Prostate gland (tissue), 2 donors: ENCODE measurements at regions not wholly inside any gene's neighbourhood (a gene's known extent, or its start where the extent isn't known, plus 50 kb on each side); places are given as distances from the start of the nearest gene placed in this dataset.

ENCODE experiments used
- DNase-seq: peaks from one replicate; pipeline ENCODE4 v3.0.0-alpha.2; 2019; ENCODE audit warnings: low spot score
- H3K27ac ChIP-seq, 2 donors: fragments of 200-600 bp; sonication (generic); 2 replicates each; pipeline ENCODE4 v1.5.1; 2017 to 2019
- H3K27me3 ChIP-seq: fragments of 200-600 bp; sonication (generic); replicated peaks from 2 replicates; pipeline ENCODE4 v1.5.1; 2019; ENCODE audit not compliant: insufficient read depth
- H3K36me3 ChIP-seq, 2 donors: fragments of 200-600 bp; sonication (generic); 1 replicate in 1 of 2; 2 replicates in 1 of 2; pipeline versions ENCODE4 v1.5.1 to v1.8.1; 2017 to 2019
- H3K4me1 ChIP-seq: fragments of 200-600 bp; sonication (generic); replicated peaks from 2 replicates; pipeline ENCODE4 v1.5.1; 2019
- H3K4me3 ChIP-seq, 2 donors: fragments of 200-600 bp; sonication (generic); 2 replicates each; pipeline ENCODE4 v1.5.1; 2017 to 2019
- H3K9me3 ChIP-seq: fragments of 200-600 bp; sonication (generic); 2 replicates; pipeline ENCODE4 v1.5.1; 2017
- POLR2A ChIP-seq: fragments of 450-650 bp; IDR thresholded peaks from one replicate; pipeline ENCODE4 v1.6.1; 2016; ENCODE audit warnings: antibody characterized with exemption, mild to moderate bottlenecking
- POLR2AphosphoS5 ChIP-seq: sonication (generic); formaldehyde crosslinking; IDR thresholded peaks from one replicate; pipeline ENCODE4 v1.6.1; 2017; ENCODE audit warnings: antibody characterized with exemption
- WGBS: methylation state at CpG from one replicate; pipeline ENCODE4 v1.1.5; 2018; 5-methylcytosine and 5-hydroxymethylcytosine counted together
- intact Hi-C: fragments of 100-400 bp; cut with DNase I; formaldehyde crosslinking; loops from one replicate; pipeline ENCODE4 v1.14.2; 2022
- TF ChIP-seq, protein P1 (sequence below), 4 experiments: fragments of 200-600 bp in 2 of 4; fragments of 450-650 bp in 2 of 4; sonication (generic) in 2 of 4; IDR thresholded peaks; 1 replicate in 3 of 4; 2 replicates in 1 of 4; pipeline ENCODE4 v1.5.1; 2016 to 2019; ENCODE audit warnings: antibody characterized with exemption in 4 of 4, mild to moderate bottlenecking in 2 of 4, moderate library complexity in 2 of 4

DNA sequence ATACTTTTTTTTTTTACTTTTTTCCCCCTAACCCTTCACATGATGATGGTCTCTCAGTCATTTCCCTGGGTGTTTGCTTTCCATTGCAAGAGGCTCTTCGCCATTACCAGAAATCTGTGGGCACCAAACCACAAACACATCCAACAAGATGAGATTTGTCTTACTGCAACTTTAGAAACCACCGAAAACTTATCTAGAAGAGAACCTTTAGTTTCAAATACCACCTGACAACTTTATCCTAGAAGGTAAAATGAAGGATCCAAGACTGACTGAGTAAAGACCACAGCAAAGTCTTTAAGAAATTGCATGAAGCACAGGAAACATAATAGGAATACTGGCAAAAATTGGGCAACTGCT lies 363.3 kb upstream of the MBL2 start:
- Histone ChIP-seq H3K36me3 (no peaks in the 10 kb centered on the region), H3K9me3 (no peaks in the 10 kb centered on the region), H3K27ac (no peak overlapping the region), H3K4me1 (no peaks in the 10 kb centered on the region), H3K27me3 (no peaks in the 10 kb centered on the region), H3K4me3 (no peak overlapping the region)
- intact Hi-C loops = no loop called here
- DNase-seq = no peak
- TF ChIP-seq POLR2A (no peak), POLR2AphosphoS5 (no peak)
- TF ChIP-seq, protein P1, sequence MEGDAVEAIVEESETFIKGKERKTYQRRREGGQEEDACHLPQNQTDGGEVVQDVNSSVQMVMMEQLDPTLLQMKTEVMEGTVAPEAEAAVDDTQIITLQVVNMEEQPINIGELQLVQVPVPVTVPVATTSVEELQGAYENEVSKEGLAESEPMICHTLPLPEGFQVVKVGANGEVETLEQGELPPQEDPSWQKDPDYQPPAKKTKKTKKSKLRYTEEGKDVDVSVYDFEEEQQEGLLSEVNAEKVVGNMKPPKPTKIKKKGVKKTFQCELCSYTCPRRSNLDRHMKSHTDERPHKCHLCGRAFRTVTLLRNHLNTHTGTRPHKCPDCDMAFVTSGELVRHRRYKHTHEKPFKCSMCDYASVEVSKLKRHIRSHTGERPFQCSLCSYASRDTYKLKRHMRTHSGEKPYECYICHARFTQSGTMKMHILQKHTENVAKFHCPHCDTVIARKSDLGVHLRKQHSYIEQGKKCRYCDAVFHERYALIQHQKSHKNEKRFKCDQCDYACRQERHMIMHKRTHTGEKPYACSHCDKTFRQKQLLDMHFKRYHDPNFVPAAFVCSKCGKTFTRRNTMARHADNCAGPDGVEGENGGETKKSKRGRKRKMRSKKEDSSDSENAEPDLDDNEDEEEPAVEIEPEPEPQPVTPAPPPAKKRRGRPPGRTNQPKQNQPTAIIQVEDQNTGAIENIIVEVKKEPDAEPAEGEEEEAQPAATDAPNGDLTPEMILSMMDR (IDR thresholded peaks at IDR 0.05) = no peak
- 91% methylated on average over 2 of the region's 2 CpGs for WGBS

DNA sequence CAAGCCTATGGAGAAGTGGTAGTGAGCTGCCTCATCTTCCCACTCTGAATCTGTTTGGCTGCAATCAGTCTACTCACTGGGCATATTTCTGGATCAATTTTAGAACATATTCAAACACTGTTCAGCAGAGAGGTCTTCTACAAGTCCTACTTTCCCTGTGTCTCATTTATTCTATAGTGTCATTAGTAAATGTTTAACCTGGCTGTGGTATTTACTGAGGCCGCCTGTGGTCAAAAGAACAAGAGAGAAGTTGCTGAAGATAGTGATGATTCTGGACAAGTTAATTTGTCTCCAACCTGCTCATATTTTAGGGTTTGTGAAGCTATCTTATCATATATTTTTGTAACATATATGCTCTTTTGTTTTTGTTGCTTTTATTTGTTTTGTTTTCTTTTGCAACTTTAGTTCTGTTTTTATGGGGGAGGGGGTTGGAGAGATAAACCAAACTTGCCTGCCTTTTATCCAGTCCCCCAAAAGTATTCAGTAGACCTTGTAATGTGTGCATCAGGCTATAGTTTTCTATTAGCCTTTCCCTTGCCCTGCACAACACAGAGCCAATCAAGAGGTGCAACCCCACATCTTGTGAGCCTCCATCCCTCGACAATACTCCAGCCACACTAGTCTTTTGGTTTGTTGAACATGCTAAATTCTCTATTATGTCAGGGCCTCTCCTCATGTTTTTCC lies 362.8 kb upstream of the MBL2 start:
- H3K27me3 ChIP-seq = no peaks in the 10 kb centered on the region
- DNase-seq = no peak
- no peaks in the 10 kb centered on the region for H3K36me3 ChIP-seq
- H3K27ac ChIP-seq = no peak overlapping the region
- intact Hi-C loops = no loop called here
- H3K4me1 ChIP-seq = no peaks in the 10 kb centered on the region
- H3K4me3 ChIP-seq = no peak overlapping the region
- H3K9me3 ChIP-seq = no peaks in the 10 kb centered on the region
- TF ChIP-seq POLR2A (no peak), POLR2AphosphoS5 (no peak)
- TF ChIP-seq, protein P1 (IDR thresholded peaks at IDR 0.05) = no peak
- 97% methylated on average over 2 of the region's 2 CpGs for WGBS

DNA sequence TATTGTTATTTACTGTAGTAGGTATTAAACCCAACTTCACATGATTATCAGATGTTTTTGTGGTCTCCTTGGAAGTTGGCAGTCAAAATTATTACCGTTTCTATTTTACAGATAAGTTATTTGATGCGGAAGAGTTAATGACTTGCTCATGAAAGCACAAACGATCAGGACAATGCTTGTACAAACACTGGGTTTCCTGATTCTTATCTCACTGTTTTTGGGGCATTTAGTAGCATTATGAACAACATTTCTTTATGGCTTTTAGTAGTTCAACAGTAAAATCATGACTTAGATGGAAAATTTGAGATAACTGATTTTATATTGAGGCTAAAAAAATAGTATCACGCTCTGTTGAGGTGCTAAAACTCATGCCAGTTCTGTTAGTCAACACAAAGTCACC lies 361.5 kb upstream of the MBL2 start:
- intact Hi-C loops = no loop called here
- WGBS = 19% methylated on average over 4 of the region's 4 CpGs

DNA sequence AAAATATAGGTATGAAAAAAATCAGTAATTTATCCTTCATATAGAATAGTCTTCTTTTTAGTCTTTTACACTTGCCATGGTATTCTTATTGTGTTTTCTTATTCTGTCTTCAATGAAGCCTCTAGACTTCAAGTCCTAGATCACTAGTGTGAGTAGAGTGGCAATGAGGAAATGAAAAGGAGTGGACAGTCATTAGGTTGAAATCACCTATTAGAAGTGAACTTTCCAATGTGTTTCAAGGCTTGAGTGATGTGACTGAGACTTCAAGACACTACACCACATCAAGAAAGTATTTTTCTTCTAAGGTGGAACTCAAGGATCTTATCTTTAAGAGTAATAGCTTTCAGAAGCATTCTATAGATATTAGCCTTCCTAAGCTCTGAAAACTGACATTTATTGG lies 357.8 kb upstream of the MBL2 start:
- TF ChIP-seq, protein P1 (IDR thresholded peaks at IDR 0.05) = no peak
- TF ChIP-seq POLR2AphosphoS5 = no peak
- Histone ChIP-seq H3K4me1 (no peaks in the 10 kb centered on the region), H3K9me3 (no peaks in the 10 kb centered on the region), H3K27ac (no peak overlapping the region), H3K27me3 (no peaks in the 10 kb centered on the region), H3K4me3 (no peak overlapping the region), H3K36me3 (no peaks in the 10 kb centered on the region)
- intact Hi-C loops = no loop called here
- DNase-seq = no peak

More for the DNA sequence above, 361.5 kb upstream of the MBL2 start:
- TF ChIP-seq, protein P1 (IDR thresholded peaks at IDR 0.05) = no peak
- TF ChIP-seq POLR2A = no peak
- TF ChIP-seq POLR2AphosphoS5 = no peak
- H3K9me3 ChIP-seq = no peaks in the 10 kb centered on the region
- H3K4me1 ChIP-seq = no peaks in the 10 kb centered on the region
- H3K36me3 ChIP-seq = no peaks in the 10 kb centered on the region
- H3K4me3 ChIP-seq = no peak overlapping the region
- H3K27ac ChIP-seq = no peak overlapping the region
- no peak for DNase-seq
- H3K27me3 ChIP-seq = no peaks in the 10 kb centered on the region

DNA sequence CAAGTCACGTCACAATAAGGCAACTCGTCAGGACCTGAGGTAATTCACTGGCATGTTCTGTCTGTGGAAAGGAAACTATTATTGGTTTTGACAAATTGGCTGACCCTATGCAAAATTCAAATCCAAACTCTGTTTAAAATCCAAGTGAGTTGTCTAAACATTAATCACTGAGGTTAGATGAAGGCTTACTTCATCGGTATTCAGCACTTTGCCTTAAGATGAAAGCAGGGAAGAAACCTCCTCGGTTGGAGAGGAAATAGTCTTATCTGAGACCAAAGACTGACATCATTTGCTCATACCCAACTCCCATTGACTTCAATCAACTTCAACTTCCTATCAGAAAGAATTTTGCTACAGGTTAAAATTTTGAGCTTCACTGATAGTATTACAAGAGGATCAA lies 355.1 kb upstream of the MBL2 start:
- 79% methylated on average over 4 of the region's 4 CpGs for WGBS
- intact Hi-C loops = no loop called here
- no peaks in the 10 kb centered on the region for H3K36me3 ChIP-seq
- no peak for TF ChIP-seq POLR2AphosphoS5
- TF ChIP-seq POLR2A = no peak
- TF ChIP-seq, protein P1 (IDR thresholded peaks at IDR 0.05) = no peak
- no peaks in the 10 kb centered on the region for H3K9me3 ChIP-seq
- no peak for DNase-seq
- no peak overlapping the region for H3K27ac ChIP-seq
- H3K27me3 ChIP-seq = no peaks in the 10 kb centered on the region
- H3K4me3 ChIP-seq = no peak overlapping the region
- no peaks in the 10 kb centered on the region for H3K4me1 ChIP-seq
